ENCODE measurements at regions not wholly inside any gene's neighbourhood (a gene's known extent, or its start where the extent isn't known, plus 50 kb on each side); places are given as distances from the start of the nearest gene placed in this dataset.
"Not testable (repeated sequence)": the region's sequence is repeated elsewhere in the genome, so short reads cannot be mapped to it uniquely, and the experiment has no call there.

GRCh38 chr3:188974856-188975599 is 196.7 kb upstream of the TPRG1 start:
- peak; percentile 31 for DNase-seq

- no peak for DNase-seq
Observed at GRCh38 chr3:188975600-188976314, 196.0 kb upstream of the TPRG1 start.

- no peak for DNase-seq
Observed at GRCh38 chr3:188976407-188976806, 195.4 kb upstream of the TPRG1 start.

- DNase-seq = peak; percentile 64
Observed at GRCh38 chr3:188978421-188979171, 193.2 kb upstream of the TPRG1 start.

GRCh38 chr3:188979248-188979647 is 192.5 kb upstream of the TPRG1 start:
- no peak for DNase-seq

GRCh38 chr3:188979669-188980310 is 192.0 kb upstream of the TPRG1 start:
- DNase-seq = no peak

GRCh38 chr3:188993181-188993580 is 178.6 kb upstream of the TPRG1 start:
- no peak for DNase-seq

- peak; percentile 83 for DNase-seq
Observed at GRCh38 chr3:189001559-189001958, 170.2 kb upstream of the TPRG1 start.

- no peak for DNase-seq
Observed at GRCh38 chr3:189003410-189003809, 168.4 kb upstream of the TPRG1 start.

GRCh38 chr3:189013224-189013888 is 158.4 kb upstream of the TPRG1 start:
- no peak for DNase-seq

- no peak for DNase-seq
Observed at GRCh38 chr3:189014526-189014925, 157.2 kb upstream of the TPRG1 start.

GRCh38 chr3:189022576-189023466 is 148.9 kb upstream of the TPRG1 start:
- DNase-seq = not testable (repeated sequence)

- no peak for DNase-seq
Observed at GRCh38 chr3:189025866-189026265, 145.9 kb upstream of the TPRG1 start.

- peak; percentile 13 for DNase-seq
Observed at GRCh38 chr3:189027626-189028155, 144.1 kb upstream of the TPRG1 start.

- no peak for DNase-seq
Observed at GRCh38 chr3:189038773-189039745, 132.7 kb upstream of the TPRG1 start.

- DNase-seq = peak; percentile 59
Observed at GRCh38 chr3:189040656-189041335, 131.0 kb upstream of the TPRG1 start.

- no peak for DNase-seq
Observed at GRCh38 chr3:189041482-189042090, 130.2 kb upstream of the TPRG1 start.

- no peak for DNase-seq
Observed at GRCh38 chr3:189042832-189043231, 128.9 kb upstream of the TPRG1 start.

Data from fibroblast of skin of scalp (primary cell).